HG03060 (cell line): ENCODE measurements at regions not wholly inside any gene's neighbourhood (a gene's known extent, or its start where the extent isn't known, plus 50 kb on each side); places are given as distances from the start of the nearest gene placed in this dataset.

ENCODE experiments used
- ATAC-seq: cut with Tn5 transposase; IDR thresholded peaks from one replicate; pipeline ENCODE4 v1.9.1; 2021; ENCODE audit warnings: low read depth, moderate number of reproducible peaks; ENCODE audit not compliant: unreplicated experiment

- ATAC-seq = no peak
Observed at GRCh38 chr4:165763640-165764039, 109.4 kb upstream of the TLL1 start.

GRCh38 chr4:165765053-165765452, 108.0 kb upstream of the TLL1 start:
- ATAC-seq = no peak

- ATAC-seq = no peak
Observed at GRCh38 chr4:165766018-165766417, 107.0 kb upstream of the TLL1 start.

GRCh38 chr4:165766976-165767375, 106.1 kb upstream of the TLL1 start:
- ATAC-seq = no peak

- ATAC-seq = no peak
Observed at GRCh38 chr4:165767671-165768070, 105.4 kb upstream of the TLL1 start.

GRCh38 chr4:165768281-165768680, 104.8 kb upstream of the TLL1 start:
- no peak for ATAC-seq

GRCh38 chr4:165774326-165774725, 98.7 kb upstream of the TLL1 start:
- ATAC-seq = no peak

GRCh38 chr4:165779950-165780670, 92.9 kb upstream of the TLL1 start:
- no peak for ATAC-seq

GRCh38 chr4:165780735-165781134, 92.3 kb upstream of the TLL1 start:
- ATAC-seq = no peak

- ATAC-seq = no peak
Observed at GRCh38 chr4:165782623-165783022, 90.4 kb upstream of the TLL1 start.

GRCh38 chr4:165783626-165784025, 89.4 kb upstream of the TLL1 start:
- ATAC-seq = no peak

GRCh38 chr4:165784672-165785071, 88.4 kb upstream of the TLL1 start:
- ATAC-seq = no peak

- ATAC-seq = no peak
Observed at GRCh38 chr4:165785337-165785736, 87.7 kb upstream of the TLL1 start.

- no peak for ATAC-seq
Observed at GRCh38 chr4:165787516-165788274, 85.3 kb upstream of the TLL1 start.

- no peak for ATAC-seq
Observed at GRCh38 chr4:165788686-165789463, 84.2 kb upstream of the TLL1 start.

GRCh38 chr4:165793236-165793635, 79.8 kb upstream of the TLL1 start:
- ATAC-seq = no peak

GRCh38 chr4:165794834-165795233, 78.2 kb upstream of the TLL1 start:
- no peak for ATAC-seq

GRCh38 chr4:165799384-165799815, 73.6 kb upstream of the TLL1 start:
- ATAC-seq = no peak

GRCh38 chr4:165802452-165802851, 70.6 kb upstream of the TLL1 start:
- no peak for ATAC-seq

GRCh38 chr4:165803005-165803404, 70.0 kb upstream of the TLL1 start:
- ATAC-seq = no peak

- ATAC-seq = no peak
Observed at GRCh38 chr4:165805406-165805805, 67.6 kb upstream of the TLL1 start.
